Activated T-cell treated with anti-CD3 and anti-CD28 coated beads, Interleukin-2, amount 50 U/mL, for 4 hours (primary cell): ENCODE measurements at regions not wholly inside any gene's neighbourhood (a gene's known extent, or its start where the extent isn't known, plus 50 kb on each side); places are given as distances from the start of the nearest gene placed in this dataset.

Experiments
- ATAC-seq, 2 donors: fragments of 200-7000 bp; cut with Tn5 transposase; one replicate each; pipeline ENCODE4 v1.10.0; 2021
- DNase-seq: peaks from one replicate; pipeline ENCODE4 v3.0.0-alpha.2; 2020
- H3K27me3 Mint-ChIP-seq: one replicate; pipeline ENCODE4 v1.8.0; 2021; ENCODE audit warnings: low read depth, mixed read lengths
- H3K36me3 Mint-ChIP-seq: one replicate; pipeline ENCODE4 v1.8.0; 2022; ENCODE audit warnings: mixed read lengths; ENCODE audit not compliant: insufficient read depth
- H3K4me1 Mint-ChIP-seq: one replicate; pipeline ENCODE4 v1.8.0; 2021; ENCODE audit warnings: low read depth, mixed read lengths
- H3K4me3 Mint-ChIP-seq: one replicate; pipeline ENCODE4 v1.8.0; 2021; ENCODE audit warnings: mild to moderate bottlenecking, moderate library complexity, mixed read lengths
- H3K9me3 Mint-ChIP-seq: one replicate; pipeline ENCODE4 v1.8.0; 2021; ENCODE audit warnings: mixed read lengths

DNA sequence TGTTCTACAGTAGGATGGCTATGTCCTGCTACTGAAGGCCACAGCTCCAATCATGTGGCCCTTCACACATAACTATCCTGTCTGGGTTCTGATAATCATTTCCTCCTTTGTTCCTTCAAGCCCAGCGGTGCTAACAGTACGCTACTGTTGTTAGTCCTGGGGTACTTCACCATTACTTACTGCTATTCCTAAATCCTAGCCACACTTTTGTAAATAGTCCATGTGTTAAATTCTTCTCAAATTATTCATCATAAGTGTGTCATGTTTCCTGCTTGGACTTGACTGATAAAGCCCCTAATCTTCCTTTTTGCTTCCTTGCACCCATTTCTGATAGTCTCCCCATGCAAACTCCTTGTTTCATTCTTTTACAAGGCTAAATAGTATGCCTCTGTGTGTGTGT, 332.6 kb downstream of the FGF13 start:
- no peak for ATAC-seq
- no peaks in the 10 kb centered on the region for H3K4me1 Mint-ChIP-seq
- no peaks in the 10 kb centered on the region for H3K36me3 Mint-ChIP-seq
- H3K9me3 Mint-ChIP-seq = peaks cover 3% of the 10 kb centered on the region
- DNase-seq = no peak
- no peak overlapping the region for H3K4me3 Mint-ChIP-seq
- H3K27me3 Mint-ChIP-seq = no peaks in the 10 kb centered on the region

- Mint-ChIP-seq H3K4me3 (no peak overlapping the region), H3K36me3 (no peaks in the 10 kb centered on the region), H3K9me3 (no peaks in the 10 kb centered on the region), H3K27me3 (no peaks in the 10 kb centered on the region), H3K4me1 (no peaks in the 10 kb centered on the region)
- ATAC-seq = no peak
- no peak for DNase-seq
These were observed 303.4 kb downstream of the FGF13 start for GRCh38 chrX:138408101-138408500.

- no peaks in the 10 kb centered on the region for H3K36me3 Mint-ChIP-seq
- no peak for ATAC-seq
- H3K4me3 Mint-ChIP-seq = no peak overlapping the region
- DNase-seq = no peak
- H3K27me3 Mint-ChIP-seq = no peaks in the 10 kb centered on the region
- H3K4me1 Mint-ChIP-seq = no peaks in the 10 kb centered on the region
- H3K9me3 Mint-ChIP-seq = no peaks in the 10 kb centered on the region
These were observed 300.5 kb downstream of the FGF13 start for GRCh38 chrX:138411048-138411447.
